Suprapubic skin (tissue), 4 donors: ENCODE measurements at regions not wholly inside any gene's neighbourhood (a gene's known extent, or its start where the extent isn't known, plus 50 kb on each side); places are given as distances from the start of the nearest gene placed in this dataset.

Source experiments
- POLR2A ChIP-seq, 2 donors: fragments of 450-650 bp; IDR thresholded peaks; one replicate each; pipeline ENCODE4 v1.6.1; 2017; ENCODE audit warnings: antibody characterized with exemption in 2 of 2, mild to moderate bottlenecking in 2 of 2, moderate library complexity in 2 of 2
- POLR2AphosphoS5 ChIP-seq, 3 donors: sonication (generic); formaldehyde crosslinking; IDR thresholded peaks; one replicate each; pipeline ENCODE4 v1.6.1; 2017; ENCODE audit warnings: antibody characterized with exemption in 3 of 3
- TF ChIP-seq, protein P1 (sequence below), 2 donors: fragments of 200-600 bp in 1 of 2; fragments of 450-650 bp in 1 of 2; sonication (generic) in 1 of 2; IDR thresholded peaks; one replicate each; pipeline ENCODE4 v1.5.1; 2016 to 2019; ENCODE audit warnings: antibody characterized with exemption in 2 of 2, mild to moderate bottlenecking in 1 of 2, moderate library complexity in 1 of 2

DNA sequence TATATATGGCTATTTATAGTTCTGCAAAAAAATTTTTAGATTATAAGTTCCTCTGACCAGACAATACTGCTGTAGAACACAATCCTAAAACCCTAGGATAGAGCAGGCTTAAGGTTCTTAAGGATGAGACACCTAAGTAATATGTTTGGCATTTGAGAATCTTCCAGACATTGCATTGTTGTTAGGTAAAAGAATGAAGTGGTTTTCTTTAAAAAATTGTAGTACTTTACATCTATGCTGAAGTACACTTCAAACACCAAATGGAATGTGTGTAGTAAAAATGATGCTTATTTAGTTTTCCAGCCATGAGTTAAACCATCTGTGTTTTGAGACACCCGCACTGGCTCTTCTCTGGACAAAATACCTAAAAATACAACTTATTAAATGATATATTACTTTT lies 857.7 kb downstream of the OTOL1 start:
- TF ChIP-seq, protein P1, sequence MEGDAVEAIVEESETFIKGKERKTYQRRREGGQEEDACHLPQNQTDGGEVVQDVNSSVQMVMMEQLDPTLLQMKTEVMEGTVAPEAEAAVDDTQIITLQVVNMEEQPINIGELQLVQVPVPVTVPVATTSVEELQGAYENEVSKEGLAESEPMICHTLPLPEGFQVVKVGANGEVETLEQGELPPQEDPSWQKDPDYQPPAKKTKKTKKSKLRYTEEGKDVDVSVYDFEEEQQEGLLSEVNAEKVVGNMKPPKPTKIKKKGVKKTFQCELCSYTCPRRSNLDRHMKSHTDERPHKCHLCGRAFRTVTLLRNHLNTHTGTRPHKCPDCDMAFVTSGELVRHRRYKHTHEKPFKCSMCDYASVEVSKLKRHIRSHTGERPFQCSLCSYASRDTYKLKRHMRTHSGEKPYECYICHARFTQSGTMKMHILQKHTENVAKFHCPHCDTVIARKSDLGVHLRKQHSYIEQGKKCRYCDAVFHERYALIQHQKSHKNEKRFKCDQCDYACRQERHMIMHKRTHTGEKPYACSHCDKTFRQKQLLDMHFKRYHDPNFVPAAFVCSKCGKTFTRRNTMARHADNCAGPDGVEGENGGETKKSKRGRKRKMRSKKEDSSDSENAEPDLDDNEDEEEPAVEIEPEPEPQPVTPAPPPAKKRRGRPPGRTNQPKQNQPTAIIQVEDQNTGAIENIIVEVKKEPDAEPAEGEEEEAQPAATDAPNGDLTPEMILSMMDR (IDR thresholded peaks at IDR 0.05): no peak
- TF ChIP-seq POLR2A (IDR thresholded peaks at IDR 0.05) (no peak), POLR2AphosphoS5 (IDR thresholded peaks at IDR 0.05) (no peak)
